Peyer's patch (tissue), 4 donors: ENCODE measurements at regions not wholly inside any gene's neighbourhood (a gene's known extent, or its start where the extent isn't known, plus 50 kb on each side); places are given as distances from the start of the nearest gene placed in this dataset.
"Not testable (repeated sequence)": the region's sequence is repeated elsewhere in the genome, so short reads cannot be mapped to it uniquely, and the experiment has no call there.

Source experiments
- DNase-seq, 3 donors: peaks; one replicate each; pipeline ENCODE4 v3.0.0-alpha.2; 2017 to 2019
- H3K27ac ChIP-seq, 4 donors: fragments of 200-600 bp; sonication (generic); one replicate each; pipeline ENCODE4 v1.5.1; 2016 to 2019
- H3K27me3 ChIP-seq, 2 donors: fragments of 200-600 bp; sonication (generic); one replicate each; pipeline ENCODE4 v1.5.1; 2019
- H3K36me3 ChIP-seq, 3 donors: fragments of 200-600 bp; sonication (generic); one replicate each; pipeline ENCODE4 v1.5.1; 2016 to 2019
- H3K4me1 ChIP-seq, 4 donors: fragments of 200-600 bp; sonication (generic); one replicate each; pipeline ENCODE4 v1.5.1; 2016 to 2019
- H3K4me3 ChIP-seq, 4 donors: fragments of 200-600 bp; sonication (generic); 1 replicate in 3 of 4; 2 replicates in 1 of 4; pipeline ENCODE4 v1.5.1; 2016 to 2019; ENCODE audit warnings: mild to moderate bottlenecking in 1 of 4
- H3K9me3 ChIP-seq, 4 donors: fragments of 200-600 bp; sonication (generic); one replicate each; pipeline ENCODE4 v1.5.1; 2016 to 2019; ENCODE audit warnings: mild to moderate bottlenecking in 1 of 4
- CTCF ChIP-seq, 6 experiments: fragments of 450-650 bp in 4 of 6; fragments of 200-600 bp in 2 of 6; sonication (generic) in 1 of 6; IDR thresholded peaks; one replicate each; pipeline ENCODE4 v1.5.1; 2017 to 2019; ENCODE audit warnings: antibody characterized with exemption in 6 of 6, mild to moderate bottlenecking in 3 of 6, moderate library complexity in 1 of 6
- POLR2A ChIP-seq, 2 donors: fragments of 450-650 bp; IDR thresholded peaks; one replicate each; pipeline ENCODE4 v1.5.1; 2017; ENCODE audit warnings: antibody characterized with exemption in 2 of 2, mild to moderate bottlenecking in 2 of 2, moderate library complexity in 2 of 2

- Histone ChIP-seq H3K9me3 (peaks cover 0 to 51% (median 25%) of the 10 kb centered on the region in 4 donors), H3K27me3 (no peaks in the 10 kb centered on the region), H3K27ac (no peak overlapping the region), H3K36me3 (no peaks in the 10 kb centered on the region), H3K4me1 (no peaks in the 10 kb centered on the region), H3K4me3 (no peak overlapping the region)
- peak; percentile 8 to 29 (median 20) for DNase-seq
- TF ChIP-seq CTCF (IDR thresholded peaks at IDR 0.05) (no peak), POLR2A (IDR thresholded peaks at IDR 0.05) (no peak)
Measured at GRCh38 chr15:25171856-25172687, 217.3 kb downstream of the SNRPN start.

- no peaks in the 10 kb centered on the region for H3K27me3 ChIP-seq
- DNase-seq: peak in 1 of 3 donors; percentile 15
- H3K36me3 ChIP-seq: no peaks in the 10 kb centered on the region
- H3K4me1 ChIP-seq: no peaks in the 10 kb centered on the region
- H3K4me3 ChIP-seq: no peak overlapping the region
- no peak overlapping the region for H3K27ac ChIP-seq
- TF ChIP-seq CTCF (IDR thresholded peaks at IDR 0.05) (no peak), POLR2A (IDR thresholded peaks at IDR 0.05) (no peak)
- peaks cover 0 to 55% (median 25%) of the 10 kb centered on the region in 4 donors for H3K9me3 ChIP-seq
Measured at GRCh38 chr15:25172691-25173090, 217.9 kb downstream of the SNRPN start.

DNA sequence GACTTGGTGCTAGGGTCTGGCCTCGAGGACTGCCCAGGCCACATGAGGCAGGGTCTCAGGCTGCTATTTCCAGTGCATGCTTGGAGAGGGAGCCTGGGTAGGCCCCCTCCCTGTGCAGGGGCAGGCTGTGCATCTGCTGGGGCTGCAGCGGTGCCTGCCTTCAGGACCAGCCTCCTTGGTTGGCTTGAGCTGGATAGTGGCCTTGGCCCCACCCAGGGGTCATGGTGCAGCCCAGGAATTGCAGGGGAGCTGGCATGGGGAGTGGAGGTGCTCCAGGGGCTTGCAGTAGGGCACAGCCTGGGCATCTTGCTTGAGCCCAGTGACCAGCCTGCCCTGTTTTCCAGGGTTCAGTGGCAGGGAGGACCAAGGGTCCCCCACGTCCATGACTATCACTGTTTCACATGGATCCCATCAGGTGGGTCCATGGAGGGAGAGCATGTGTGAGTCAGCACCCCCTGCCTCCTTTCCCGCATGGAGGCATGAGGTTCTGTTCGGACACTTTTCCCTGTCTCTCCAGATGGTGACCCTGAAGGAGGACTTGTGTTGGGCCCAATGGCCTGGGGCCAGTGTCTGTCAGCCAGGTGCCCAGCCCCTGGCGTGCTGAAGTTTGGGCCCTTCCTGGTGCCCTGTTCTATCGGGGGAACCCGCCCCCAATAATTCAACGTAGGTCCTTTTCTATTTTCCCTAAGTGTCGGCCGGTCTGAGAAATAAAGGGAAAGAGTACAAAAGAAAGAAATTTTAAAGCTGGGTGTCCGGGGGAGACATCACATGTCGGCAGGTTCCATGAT lies 218.6 kb downstream of the SNRPN start:
- Histone ChIP-seq H3K9me3 (peaks cover 0 to 62% (median 25%) of the 10 kb centered on the region in 4 donors), H3K4me3 (no peak overlapping the region), H3K27me3 (no peaks in the 10 kb centered on the region), H3K27ac (no peak overlapping the region), H3K36me3 (no peaks in the 10 kb centered on the region), H3K4me1 (no peaks in the 10 kb centered on the region)
- TF ChIP-seq CTCF (IDR thresholded peaks at IDR 0.05) (no peak), POLR2A (IDR thresholded peaks at IDR 0.05) (no peak)
- DNase-seq: peak; percentile 3 to 24 (median 22)

DNA sequence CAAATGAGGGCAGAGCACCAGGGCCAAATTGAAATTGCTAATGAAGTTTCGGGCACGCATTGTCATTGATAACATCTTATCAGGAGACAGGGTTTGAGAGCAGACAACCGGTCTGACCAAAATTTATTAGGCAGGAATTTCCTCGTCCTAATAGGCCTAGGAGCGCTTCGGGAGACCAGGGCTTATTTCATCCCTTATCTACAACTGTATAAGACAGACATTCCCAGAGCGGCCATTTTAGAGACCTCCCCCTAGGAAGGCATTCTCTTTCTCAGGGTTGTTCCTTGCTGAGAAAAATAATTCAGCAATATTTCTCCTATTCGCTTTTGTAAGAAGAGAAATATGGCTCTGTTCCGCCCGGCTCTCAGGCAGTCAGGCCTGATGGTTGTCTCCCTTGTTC lies 219.4 kb downstream of the SNRPN start:
- H3K4me3 ChIP-seq, H3K27me3 ChIP-seq, H3K36me3 ChIP-seq, H3K4me1 ChIP-seq, H3K27ac ChIP-seq: not testable (repeated sequence)
- H3K9me3 ChIP-seq: peaks cover 0 to 66% (median 25%) of the 10 kb centered on the region in 4 donors
- peak in 1 of 3 donors; percentile 1 for DNase-seq

GRCh38 chr15:25175033-25175788 lies 220.4 kb downstream of the SNRPN start:
- H3K4me1 ChIP-seq: no peaks in the 10 kb centered on the region
- H3K27ac ChIP-seq: no peak overlapping the region
- DNase-seq: peak; percentile 5 to 36 (median 10)
- H3K27me3 ChIP-seq: no peaks in the 10 kb centered on the region
- TF ChIP-seq POLR2A (IDR thresholded peaks at IDR 0.05): no peak
- TF ChIP-seq CTCF (IDR thresholded peaks at IDR 0.05): no peak
- peaks cover 0 to 75% (median 25%) of the 10 kb centered on the region in 4 donors for H3K9me3 ChIP-seq
- no peak overlapping the region for H3K4me3 ChIP-seq
- no peaks in the 10 kb centered on the region for H3K36me3 ChIP-seq
